Lung microvascular endothelial cell (primary cell): ENCODE measurements at regions not wholly inside any gene's neighbourhood (a gene's known extent, or its start where the extent isn't known, plus 50 kb on each side); places are given as distances from the start of the nearest gene placed in this dataset.
"Not testable (repeated sequence)": the region's sequence is repeated elsewhere in the genome, so short reads cannot be mapped to it uniquely, and the experiment has no call there.

ENCODE experiments used
- DNase-seq, 2 donors: peaks; one replicate each; pipeline versions ENCODE4 v3.0.0 to v3.0.0-alpha.2; 2010; ENCODE audit warnings: low read depth in 2 of 2

GRCh38 chrX:81857192-81857591 lies 655.3 kb downstream of the SH3BGRL start:
- no peak for DNase-seq

GRCh38 chrX:81866873-81867272 lies 665.0 kb downstream of the SH3BGRL start:
- no peak for DNase-seq

GRCh38 chrX:81868979-81869378 lies 667.1 kb downstream of the SH3BGRL start:
- DNase-seq: no peak

- no peak for DNase-seq
Measured at GRCh38 chrX:81874807-81875206, 672.9 kb downstream of the SH3BGRL start.

- DNase-seq: no peak
Measured at GRCh38 chrX:81875800-81876199, 673.9 kb downstream of the SH3BGRL start.

GRCh38 chrX:81876437-81876836 lies 674.5 kb downstream of the SH3BGRL start:
- no peak for DNase-seq

GRCh38 chrX:81890521-81890920 lies 688.6 kb downstream of the SH3BGRL start:
- DNase-seq: no peak

GRCh38 chrX:81900522-81900921 lies 698.6 kb downstream of the SH3BGRL start:
- no peak for DNase-seq

- DNase-seq: no peak
Measured at GRCh38 chrX:81925812-81926211, 723.9 kb downstream of the SH3BGRL start.

GRCh38 chrX:81945911-81946310 lies 744.0 kb downstream of the SH3BGRL start:
- DNase-seq: not testable (repeated sequence)

- no peak for DNase-seq
Measured at GRCh38 chrX:81957318-81957717, 755.4 kb downstream of the SH3BGRL start.

- peak; percentile 5 to 13 for DNase-seq
Measured at GRCh38 chrX:81957900-81958545, 756.1 kb downstream of the SH3BGRL start.

GRCh38 chrX:81959964-81960363 lies 758.1 kb downstream of the SH3BGRL start:
- no peak for DNase-seq

- not testable (repeated sequence) for DNase-seq
Measured at GRCh38 chrX:81974413-81974812, 772.5 kb downstream of the SH3BGRL start.

GRCh38 chrX:81979806-81980515 lies 778.1 kb downstream of the SH3BGRL start:
- DNase-seq: no peak

GRCh38 chrX:81987217-81987616 lies 785.3 kb downstream of the SH3BGRL start:
- not testable (repeated sequence) for DNase-seq

- no peak for DNase-seq
Measured at GRCh38 chrX:81996166-81996565, 794.3 kb downstream of the SH3BGRL start.

GRCh38 chrX:82029571-82030218 lies 827.8 kb downstream of the SH3BGRL start:
- no peak for DNase-seq

- DNase-seq: no peak
Measured at GRCh38 chrX:82031250-82031649, 829.3 kb downstream of the SH3BGRL start.

GRCh38 chrX:82038793-82039192 lies 836.9 kb downstream of the SH3BGRL start:
- no peak for DNase-seq

- no peak for DNase-seq
Measured at GRCh38 chrX:82041034-82041433, 839.1 kb downstream of the SH3BGRL start.

- no peak for DNase-seq
Measured at GRCh38 chrX:82058728-82059127, 856.8 kb downstream of the SH3BGRL start.

- DNase-seq: no peak
Measured at GRCh38 chrX:82070948-82071347, 869.0 kb downstream of the SH3BGRL start.
